Ramos (cell line): ENCODE measurements at regions not wholly inside any gene's neighbourhood (a gene's known extent, or its start where the extent isn't known, plus 50 kb on each side); places are given as distances from the start of the nearest gene placed in this dataset.

Experiments
- in situ Hi-C: fragments of 300-500 bp; cut with MboI; formaldehyde crosslinking; loops from one replicate; pipeline ENCODE4 v1.14.3; 2022; ENCODE audit warnings: low sequenced_read_pairs; ENCODE audit not compliant: unreplicated experiment

GRCh38 chr1:87264976-87265375, 63.7 kb upstream of the LMO4 start:
- in situ Hi-C loops, result no loop called here

DNA sequence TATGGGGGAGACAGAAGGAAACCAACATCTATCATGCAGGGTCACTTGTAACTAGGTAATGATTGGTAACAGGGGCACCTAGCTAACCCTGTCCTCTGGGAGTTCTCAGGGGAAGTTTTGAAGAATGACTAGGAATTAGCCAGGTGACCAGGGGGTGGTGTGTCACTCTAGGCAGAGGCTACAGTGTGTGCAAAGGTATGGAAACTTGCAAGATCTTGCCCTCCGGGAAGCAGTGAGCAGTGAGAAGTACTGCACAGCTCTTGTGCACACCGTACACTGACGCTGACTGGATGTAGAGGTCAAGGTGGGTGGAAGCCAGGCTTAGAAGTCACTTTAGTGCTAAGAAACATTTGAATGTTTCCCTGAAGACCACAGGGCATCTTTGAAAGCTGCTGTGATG, 62.9 kb upstream of the LMO4 start:
- in situ Hi-C loops, result no loop called here

- in situ Hi-C loops, result no loop called here
Observed at GRCh38 chr1:87268111-87268510, 60.6 kb upstream of the LMO4 start.

GRCh38 chr1:87269921-87270320, 58.8 kb upstream of the LMO4 start:
- in situ Hi-C loops, result no loop called here

GRCh38 chr1:87273291-87273690, 55.4 kb upstream of the LMO4 start:
- in situ Hi-C loops, result no loop called here

- in situ Hi-C loops, result loop anchor here (25.0 kb wide), 1 partner anchor 687 kb away; no protein-coding TSS in a partner anchor
Observed at GRCh38 chr1:87274851-87275250, 53.8 kb upstream of the LMO4 start.

DNA sequence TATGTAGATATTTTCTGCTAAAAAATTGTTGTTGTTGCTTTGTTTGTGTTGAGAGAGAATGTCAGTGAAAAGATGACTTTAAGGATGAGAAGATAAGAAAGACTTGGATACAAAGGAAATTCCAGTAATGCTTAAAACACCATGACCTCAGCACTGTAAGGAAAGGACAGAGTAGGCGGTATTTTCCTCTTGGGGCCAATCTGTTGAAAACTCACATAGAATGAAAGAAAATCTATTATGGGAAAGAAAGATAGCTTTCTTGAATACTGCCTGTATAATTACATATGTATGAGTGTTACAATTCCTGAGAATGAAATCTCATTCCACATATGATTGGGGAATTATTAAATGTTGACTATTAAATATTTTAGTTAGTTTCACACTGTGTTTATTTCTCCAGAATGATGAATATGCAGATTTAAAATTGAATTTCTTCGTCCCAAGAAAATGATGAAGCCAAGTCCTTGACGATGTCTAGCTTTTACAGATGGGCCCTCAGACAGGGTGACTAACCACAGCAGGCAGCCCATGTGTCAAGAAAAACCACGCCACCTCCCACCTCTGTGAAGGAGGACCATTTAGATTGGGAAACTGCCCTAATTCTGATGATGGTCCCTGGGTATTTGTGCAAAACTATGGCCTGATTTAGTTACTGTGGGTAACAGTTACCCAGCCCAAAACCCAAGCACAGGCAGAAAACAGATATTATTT, 49.7 kb upstream of the LMO4 start:
- in situ Hi-C loops, result loop anchor here (25.0 kb wide), 1 partner anchor 683 kb away; no protein-coding TSS in a partner anchor
